HUES48 (cell line): ENCODE measurements at regions not wholly inside any gene's neighbourhood (a gene's known extent, or its start where the extent isn't known, plus 50 kb on each side); places are given as distances from the start of the nearest gene placed in this dataset.

ENCODE experiments used
- H3K27ac ChIP-seq: one replicate; pipeline ENCODE4 v1.7.0; 2013; ENCODE audit warnings: low read depth, low read length, inconsistent platforms
- H3K27me3 ChIP-seq: 2 replicates; pipeline ENCODE4 v1.6.1; 2013; ENCODE audit warnings: mild to moderate bottlenecking, low read length; ENCODE audit not compliant: control insufficient read depth, insufficient read depth
- H3K36me3 ChIP-seq: 2 replicates; pipeline ENCODE4 v1.6.1; 2013; ENCODE audit warnings: low read length; ENCODE audit not compliant: control insufficient read depth, insufficient read depth
- H3K4me1 ChIP-seq: 2 replicates; pipeline ENCODE4 v1.6.1; 2013; ENCODE audit warnings: mild to moderate bottlenecking, low read length; ENCODE audit not compliant: control insufficient read depth, insufficient read depth
- H3K4me3 ChIP-seq: 2 replicates; pipeline ENCODE4 v1.5.1; 2013; ENCODE audit warnings: mild to moderate bottlenecking, low read depth, low read length
- H3K9ac ChIP-seq: 2 replicates; pipeline ENCODE4 v1.6.1; 2013; ENCODE audit warnings: mild to moderate bottlenecking, low read depth, low read length, moderate library complexity
- H3K9me3 ChIP-seq: 2 replicates; pipeline ENCODE4 v1.6.1; 2013; ENCODE audit warnings: low read length; ENCODE audit not compliant: control insufficient read depth, insufficient read depth

DNA sequence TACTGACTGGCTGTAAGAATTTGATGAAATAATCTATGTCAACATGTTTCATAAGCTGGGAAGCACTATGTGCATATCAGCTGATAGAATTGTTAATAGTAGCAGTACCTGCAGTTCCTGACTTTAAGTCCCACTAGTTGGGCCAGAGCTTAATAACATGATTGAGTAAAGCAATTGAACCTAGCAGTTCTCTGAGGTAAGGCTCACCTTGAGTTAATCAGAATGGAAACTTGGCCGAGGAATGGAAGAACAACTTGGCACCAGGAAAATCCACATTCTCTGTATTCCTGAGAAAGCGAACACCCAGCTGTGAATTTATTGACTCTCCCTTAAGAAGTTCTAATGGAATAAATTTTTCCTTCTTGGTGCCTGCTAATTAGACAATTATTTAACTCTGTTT is 262.6 kb downstream of the IGSF11 start:
- Histone ChIP-seq H3K27me3 (no peaks in the 10 kb centered on the region), H3K4me1 (peaks cover 12% of the 10 kb centered on the region), H3K9ac (no peak overlapping the region), H3K9me3 (no peaks in the 10 kb centered on the region), H3K27ac (peak overlapping the region; percentile 94), H3K36me3 (no peaks in the 10 kb centered on the region), H3K4me3 (no peak overlapping the region)

DNA sequence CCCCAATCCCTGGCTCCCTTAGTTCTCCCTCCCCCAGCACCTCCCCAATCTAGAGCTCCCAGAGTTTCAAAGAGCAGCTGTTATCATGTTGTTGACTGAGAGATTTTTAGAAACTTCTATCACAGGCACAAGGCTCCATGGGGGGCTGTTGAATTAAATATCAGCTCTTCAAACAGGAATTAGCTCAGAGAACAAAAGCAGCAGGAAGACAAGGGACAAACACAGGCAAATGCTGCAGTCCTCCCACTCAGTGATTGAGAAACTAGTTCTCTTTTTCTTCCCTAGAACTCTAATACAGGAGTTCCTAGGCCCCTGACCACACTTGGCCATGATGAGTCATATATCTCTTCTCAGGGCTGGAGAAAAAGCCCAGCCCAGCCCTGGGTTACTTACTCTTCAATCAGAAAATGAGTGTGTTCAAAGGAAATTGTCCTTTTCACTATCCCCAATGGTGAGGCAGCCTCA is 262.1 kb downstream of the IGSF11 start:
- peaks cover 12% of the 10 kb centered on the region for H3K4me1 ChIP-seq
- H3K36me3 ChIP-seq: no peaks in the 10 kb centered on the region
- no peak overlapping the region for H3K4me3 ChIP-seq
- H3K27ac ChIP-seq: peak overlapping the region; percentile 94
- H3K9ac ChIP-seq: no peak overlapping the region
- no peaks in the 10 kb centered on the region for H3K27me3 ChIP-seq
- H3K9me3 ChIP-seq: no peaks in the 10 kb centered on the region

DNA sequence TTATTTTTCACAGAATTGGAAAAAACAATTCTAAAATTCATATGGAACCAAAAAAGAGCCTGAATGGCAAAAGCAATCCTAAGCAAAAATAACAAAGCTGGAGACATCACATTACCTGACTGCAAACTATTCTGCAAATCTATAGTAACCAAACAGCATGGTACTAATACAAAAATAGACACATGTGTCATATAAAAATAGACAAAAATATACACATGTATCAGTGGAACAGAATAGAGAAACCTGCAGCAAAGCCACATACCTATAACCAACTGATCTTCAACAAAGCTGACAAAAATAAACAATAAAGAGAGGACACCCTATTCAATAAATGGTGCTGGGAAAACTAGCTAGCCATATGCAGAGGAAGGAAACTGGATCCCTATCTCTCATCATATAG is 259.6 kb downstream of the IGSF11 start:
- Histone ChIP-seq H3K27ac (no peak overlapping the region), H3K36me3 (no peaks in the 10 kb centered on the region), H3K9me3 (no peaks in the 10 kb centered on the region), H3K4me3 (no peak overlapping the region), H3K9ac (no peak overlapping the region), H3K4me1 (peaks cover 16% of the 10 kb centered on the region), H3K27me3 (no peaks in the 10 kb centered on the region)

DNA sequence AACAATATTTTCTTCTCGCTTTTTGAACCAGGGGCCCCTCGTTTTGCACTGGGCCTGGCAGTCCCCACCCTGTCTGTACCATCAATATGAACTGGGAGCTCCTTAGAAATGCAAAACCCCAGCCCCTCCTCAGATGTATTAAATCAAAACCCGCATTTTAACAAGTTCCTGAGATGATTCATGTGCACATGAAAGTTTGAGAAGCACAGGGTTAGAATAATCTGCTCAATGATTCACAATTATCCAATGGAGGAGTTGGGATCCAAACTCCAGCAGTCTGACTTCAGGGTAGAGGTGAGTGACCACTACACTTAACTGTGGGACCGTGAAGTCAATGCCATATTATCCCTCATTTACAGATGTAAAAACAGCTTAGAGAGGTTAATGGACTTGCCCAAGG is 256.4 kb downstream of the IGSF11 start:
- Histone ChIP-seq H3K9ac (no peak overlapping the region), H3K9me3 (no peaks in the 10 kb centered on the region), H3K36me3 (no peaks in the 10 kb centered on the region), H3K4me1 (peaks cover 9% of the 10 kb centered on the region; the same call in 1 of the 2 replicates), H3K27me3 (no peaks in the 10 kb centered on the region), H3K4me3 (no peak overlapping the region), H3K27ac (no peak overlapping the region)

DNA sequence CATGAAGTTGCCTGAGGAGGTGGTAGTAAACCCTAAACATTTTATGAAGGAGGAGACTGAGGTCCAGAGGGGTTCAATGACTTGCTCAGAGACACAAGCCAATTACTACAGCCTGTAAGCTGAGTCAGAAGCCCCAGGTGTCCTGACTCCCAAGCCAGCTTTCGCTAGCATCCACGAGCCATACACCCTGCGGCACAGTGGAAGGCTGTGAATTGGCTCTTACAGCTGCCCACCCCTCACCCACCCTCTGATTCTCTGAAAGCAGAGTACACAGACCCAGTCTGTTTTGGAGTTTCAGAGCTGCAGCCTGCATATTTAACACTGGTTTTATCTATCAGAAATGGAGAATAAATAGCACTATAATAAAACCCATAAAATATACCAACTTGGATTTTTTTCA is 253.4 kb downstream of the IGSF11 start:
- Histone ChIP-seq H3K27me3 (no peaks in the 10 kb centered on the region), H3K4me1 (peaks cover 9% of the 10 kb centered on the region; the same call in 1 of the 2 replicates), H3K36me3 (no peaks in the 10 kb centered on the region), H3K9ac (no peak overlapping the region), H3K4me3 (no peak overlapping the region), H3K27ac (no peak overlapping the region), H3K9me3 (no peaks in the 10 kb centered on the region)

DNA sequence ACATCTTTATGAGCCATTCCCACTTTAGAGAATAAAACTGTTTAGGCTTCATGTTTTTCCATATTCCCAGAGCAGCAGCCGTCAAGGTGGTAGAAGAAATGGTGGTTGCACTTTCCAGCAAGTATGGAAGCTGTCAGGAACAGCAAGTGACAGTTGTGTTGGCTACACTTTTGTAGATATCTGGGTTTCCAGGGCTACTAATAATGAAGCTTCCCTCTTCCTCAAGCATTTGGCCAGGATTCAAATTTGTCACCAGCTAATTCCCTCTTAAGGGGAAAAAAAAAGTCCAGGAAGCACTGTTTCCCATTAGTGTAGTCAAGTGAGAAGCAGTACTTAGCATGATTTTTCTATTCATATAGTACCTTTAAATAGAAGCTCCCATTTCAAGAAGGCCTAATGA is 252.8 kb downstream of the IGSF11 start:
- Histone ChIP-seq H3K9ac (no peak overlapping the region), H3K27me3 (no peaks in the 10 kb centered on the region), H3K9me3 (no peaks in the 10 kb centered on the region), H3K4me3 (no peak overlapping the region), H3K4me1 (peaks cover 9% of the 10 kb centered on the region; the same call in 1 of the 2 replicates), H3K36me3 (no peaks in the 10 kb centered on the region), H3K27ac (no peak overlapping the region)

DNA sequence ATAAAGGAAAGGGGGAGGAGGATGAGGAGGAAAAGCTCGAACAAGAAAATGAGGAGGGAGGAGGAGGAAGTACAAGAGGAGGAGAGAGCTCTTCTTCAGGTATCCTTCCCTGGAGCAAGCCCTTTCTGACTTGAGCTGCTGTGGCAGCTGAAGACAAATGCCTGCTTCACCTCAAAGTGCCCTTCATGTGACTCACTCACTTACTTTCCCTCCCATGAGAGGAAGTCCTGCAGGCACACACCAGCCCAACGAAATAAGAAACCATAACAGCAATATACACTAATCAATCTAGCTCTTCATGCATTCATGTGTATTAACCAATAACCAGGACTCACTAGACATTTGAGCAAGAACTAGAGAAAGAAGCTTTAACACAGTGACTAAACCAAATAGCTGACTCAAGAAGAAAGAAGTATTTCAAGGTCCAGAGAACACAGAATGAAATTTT is 251.9 kb downstream of the IGSF11 start:
- H3K36me3 ChIP-seq: no peaks in the 10 kb centered on the region
- no peaks in the 10 kb centered on the region for H3K9me3 ChIP-seq
- H3K9ac ChIP-seq: no peak overlapping the region
- peaks cover 9% of the 10 kb centered on the region; the same call in 1 of the 2 replicates for H3K4me1 ChIP-seq
- H3K4me3 ChIP-seq: no peak overlapping the region
- no peak overlapping the region for H3K27ac ChIP-seq
- no peaks in the 10 kb centered on the region for H3K27me3 ChIP-seq

DNA sequence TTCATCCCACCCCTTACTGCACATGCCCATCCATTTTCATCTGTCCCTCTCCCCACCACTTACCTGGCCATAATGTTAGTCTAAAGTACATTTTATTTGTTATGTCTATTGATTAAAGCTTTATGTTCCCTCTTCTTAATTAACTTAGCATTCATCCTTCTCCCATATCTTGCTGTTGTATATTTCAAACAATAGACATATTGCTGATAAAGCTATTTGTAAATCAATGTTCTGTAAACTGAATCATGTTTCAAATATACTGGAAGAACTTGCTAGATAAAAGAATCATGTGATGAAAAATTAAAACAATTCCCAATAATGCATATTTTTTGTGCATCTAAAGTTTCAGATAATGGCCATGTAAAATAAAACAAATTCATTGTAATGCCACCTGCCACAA is 249.2 kb downstream of the IGSF11 start:
- peaks cover 5% of the 10 kb centered on the region; the same call in 1 of the 2 replicates for H3K4me1 ChIP-seq
- H3K27me3 ChIP-seq: no peaks in the 10 kb centered on the region
- no peak overlapping the region for H3K9ac ChIP-seq
- H3K36me3 ChIP-seq: no peaks in the 10 kb centered on the region
- H3K27ac ChIP-seq: no peak overlapping the region
- H3K9me3 ChIP-seq: no peaks in the 10 kb centered on the region
- H3K4me3 ChIP-seq: no peak overlapping the region

DNA sequence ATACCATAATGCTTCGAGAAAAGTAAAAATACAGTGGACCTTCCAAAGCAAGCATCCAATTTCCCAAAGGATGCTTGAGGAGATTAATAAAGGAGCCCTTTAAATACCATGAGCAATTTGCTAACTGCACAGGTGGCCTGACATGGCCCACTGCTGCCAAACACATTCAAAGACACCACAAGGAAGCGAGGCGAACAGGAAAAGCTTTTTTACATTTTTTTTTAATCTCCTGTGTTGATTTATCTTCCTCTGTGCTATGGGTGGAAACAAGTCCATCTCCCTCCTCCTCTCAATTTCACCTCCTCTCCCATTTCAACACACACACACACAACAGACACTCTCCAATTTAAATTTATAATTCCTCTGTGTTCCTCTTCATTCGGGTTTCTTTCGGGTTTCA is 243.4 kb downstream of the IGSF11 start:
- Histone ChIP-seq H3K27me3 (no peaks in the 10 kb centered on the region), H3K4me1 (no peaks in the 10 kb centered on the region), H3K9ac (no peak overlapping the region), H3K4me3 (no peak overlapping the region), H3K27ac (no peak overlapping the region), H3K9me3 (no peaks in the 10 kb centered on the region), H3K36me3 (no peaks in the 10 kb centered on the region)

DNA sequence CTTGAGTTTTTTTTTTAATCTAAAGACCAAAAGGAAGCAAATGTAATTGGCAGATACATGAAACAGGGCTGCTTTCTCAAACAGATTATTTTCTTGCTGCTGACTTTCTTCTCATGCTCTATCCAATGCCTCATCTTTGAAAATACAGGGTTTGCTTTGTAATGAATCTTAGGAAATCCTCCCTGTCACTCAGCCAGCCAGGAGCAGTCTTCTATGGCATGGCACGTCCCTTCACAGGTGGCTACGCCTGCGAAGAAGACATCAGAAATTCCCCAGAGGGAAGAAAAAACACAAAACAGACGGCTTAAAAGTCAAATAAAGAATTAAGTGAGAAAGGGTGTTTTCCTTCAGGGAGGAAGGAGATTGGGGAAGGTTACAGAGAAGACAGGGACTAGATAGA is 242.5 kb downstream of the IGSF11 start:
- Histone ChIP-seq H3K4me3 (no peak overlapping the region), H3K27ac (no peak overlapping the region), H3K9me3 (no peaks in the 10 kb centered on the region), H3K4me1 (no peaks in the 10 kb centered on the region), H3K36me3 (no peaks in the 10 kb centered on the region), H3K9ac (no peak overlapping the region), H3K27me3 (no peaks in the 10 kb centered on the region)

DNA sequence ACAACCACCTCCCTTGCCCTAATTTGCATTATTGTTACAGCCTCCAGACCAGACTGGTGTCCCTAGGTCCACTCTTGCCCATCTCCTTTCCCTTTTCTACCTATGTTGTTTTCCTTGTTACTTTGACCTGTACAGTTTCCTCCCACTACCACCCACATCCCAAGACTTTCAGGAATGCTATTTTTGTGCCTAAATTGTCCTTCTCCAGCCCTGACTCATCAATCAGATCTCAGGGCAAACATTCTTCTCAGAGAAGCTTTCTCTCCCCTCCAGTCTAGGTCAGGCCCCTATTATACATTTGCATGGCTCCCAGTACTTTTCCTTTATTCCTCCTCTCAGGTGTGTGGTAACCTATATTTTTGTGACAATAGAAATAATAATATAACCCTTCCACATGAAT is 241.5 kb downstream of the IGSF11 start:
- Histone ChIP-seq H3K4me3 (no peak overlapping the region), H3K9ac (no peak overlapping the region), H3K9me3 (no peaks in the 10 kb centered on the region), H3K4me1 (no peaks in the 10 kb centered on the region), H3K27ac (no peak overlapping the region), H3K36me3 (no peaks in the 10 kb centered on the region), H3K27me3 (no peaks in the 10 kb centered on the region)

DNA sequence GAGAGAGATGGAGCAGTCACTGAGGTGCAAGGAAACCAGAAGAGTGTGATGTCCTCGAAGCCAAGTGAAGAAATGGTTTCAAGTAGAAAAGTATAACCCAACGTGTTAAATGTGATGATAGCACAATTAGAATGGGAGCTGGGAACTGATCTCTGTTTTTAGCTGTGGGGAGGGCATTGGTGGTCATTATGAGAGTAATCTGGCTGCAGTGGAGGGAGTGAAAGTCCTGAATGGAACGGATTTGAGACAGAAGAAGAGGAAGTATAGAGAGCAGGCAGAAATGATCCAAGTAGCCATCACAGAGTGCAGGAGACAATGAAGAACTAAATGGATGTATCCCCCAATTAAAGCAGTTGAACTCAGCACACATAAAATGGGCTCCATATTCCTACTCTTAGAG is 235.3 kb downstream of the IGSF11 start:
- Histone ChIP-seq H3K36me3 (no peaks in the 10 kb centered on the region), H3K9me3 (no peaks in the 10 kb centered on the region), H3K4me1 (no peaks in the 10 kb centered on the region), H3K27ac (no peak overlapping the region), H3K9ac (no peak overlapping the region), H3K4me3 (no peak overlapping the region), H3K27me3 (no peaks in the 10 kb centered on the region)
